ENCODE measurements at regions not wholly inside any gene's neighbourhood (a gene's known extent, or its start where the extent isn't known, plus 50 kb on each side); places are given as distances from the start of the nearest gene placed in this dataset.

DNA sequence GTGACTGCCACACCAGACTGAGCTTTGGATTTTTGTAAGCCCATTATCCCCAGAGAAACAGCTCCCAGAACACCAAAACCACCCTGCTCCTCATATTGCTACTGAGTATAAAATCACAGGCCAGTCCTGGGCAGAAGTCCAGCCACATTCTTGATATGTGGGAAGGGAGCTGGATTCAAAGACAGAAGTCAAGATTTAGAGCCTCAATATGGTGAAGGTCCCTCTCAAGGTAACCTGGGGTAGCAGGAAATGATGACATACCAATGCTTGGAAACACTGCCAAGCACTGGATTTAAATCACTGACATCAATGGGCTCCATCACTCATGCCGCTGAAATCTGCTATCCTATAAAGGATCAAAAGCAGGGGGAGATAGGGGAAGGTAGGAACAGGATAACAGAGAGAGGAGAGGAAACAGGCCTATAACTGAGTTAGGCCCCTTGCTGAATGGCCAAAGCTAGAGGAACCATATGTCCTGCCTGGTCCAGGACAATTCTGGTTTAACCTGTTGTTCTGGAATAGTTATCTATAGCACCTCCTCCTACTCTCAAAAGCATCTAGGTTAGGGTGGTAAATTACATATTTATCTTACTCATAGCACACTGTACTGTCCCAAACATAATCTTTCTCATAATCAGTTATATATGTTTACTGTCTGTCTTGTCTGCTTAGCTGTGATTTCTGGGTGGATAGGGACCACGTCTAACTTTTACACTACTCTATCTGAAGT is 83.7 kb upstream of the NHS start (continued):
- no peak for TF ChIP-seq SUZ12 (IDR thresholded peaks at IDR 0.05; ENCODE audit: low read length)
- TF ChIP-seq MAFK (IDR thresholded peaks at IDR 0.05; ENCODE audit: low read depth, low read length): no peak

Data from H1 (cell line).